Breast epithelium (tissue), 3 donors: ENCODE measurements at regions not wholly inside any gene's neighbourhood (a gene's known extent, or its start where the extent isn't known, plus 50 kb on each side); places are given as distances from the start of the nearest gene placed in this dataset.

Experiments used
- POLR2A ChIP-seq: fragments of 450-650 bp; IDR thresholded peaks from one replicate; pipeline ENCODE4 v1.6.1; 2016; ENCODE audit warnings: antibody characterized with exemption, mild to moderate bottlenecking, moderate library complexity
- TF ChIP-seq, protein P1 (sequence below), 3 donors: fragments of 450-650 bp; IDR thresholded peaks; one replicate each; pipeline ENCODE4 v1.5.1; 2016 to 2017; ENCODE audit warnings: antibody characterized with exemption in 3 of 3, mild to moderate bottlenecking in 3 of 3, moderate library complexity in 3 of 3

DNA sequence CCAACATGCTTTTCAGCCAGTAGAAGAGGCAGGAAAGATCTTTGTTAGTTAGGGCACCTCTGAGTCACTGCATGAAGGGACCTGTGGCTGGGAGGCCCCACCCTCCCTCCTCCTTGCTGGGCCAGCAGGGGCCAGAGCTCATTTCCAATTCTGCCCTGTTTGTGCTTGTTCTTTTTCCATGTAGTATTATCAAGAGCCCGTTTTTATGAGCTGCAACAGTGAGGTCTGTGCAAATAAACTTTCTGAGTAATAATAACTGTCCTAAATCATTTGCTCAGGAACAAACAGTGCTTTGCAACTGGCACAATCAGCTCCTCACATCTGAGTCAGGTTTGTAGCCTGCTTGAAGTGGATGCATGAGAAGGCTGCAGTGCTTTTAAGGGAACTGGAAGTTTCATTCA, 128.0 kb downstream of the ARL4C start:
- TF ChIP-seq, protein P1, sequence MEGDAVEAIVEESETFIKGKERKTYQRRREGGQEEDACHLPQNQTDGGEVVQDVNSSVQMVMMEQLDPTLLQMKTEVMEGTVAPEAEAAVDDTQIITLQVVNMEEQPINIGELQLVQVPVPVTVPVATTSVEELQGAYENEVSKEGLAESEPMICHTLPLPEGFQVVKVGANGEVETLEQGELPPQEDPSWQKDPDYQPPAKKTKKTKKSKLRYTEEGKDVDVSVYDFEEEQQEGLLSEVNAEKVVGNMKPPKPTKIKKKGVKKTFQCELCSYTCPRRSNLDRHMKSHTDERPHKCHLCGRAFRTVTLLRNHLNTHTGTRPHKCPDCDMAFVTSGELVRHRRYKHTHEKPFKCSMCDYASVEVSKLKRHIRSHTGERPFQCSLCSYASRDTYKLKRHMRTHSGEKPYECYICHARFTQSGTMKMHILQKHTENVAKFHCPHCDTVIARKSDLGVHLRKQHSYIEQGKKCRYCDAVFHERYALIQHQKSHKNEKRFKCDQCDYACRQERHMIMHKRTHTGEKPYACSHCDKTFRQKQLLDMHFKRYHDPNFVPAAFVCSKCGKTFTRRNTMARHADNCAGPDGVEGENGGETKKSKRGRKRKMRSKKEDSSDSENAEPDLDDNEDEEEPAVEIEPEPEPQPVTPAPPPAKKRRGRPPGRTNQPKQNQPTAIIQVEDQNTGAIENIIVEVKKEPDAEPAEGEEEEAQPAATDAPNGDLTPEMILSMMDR (IDR thresholded peaks at IDR 0.05) = no peak
- no peak for TF ChIP-seq POLR2A
